ENCODE measurements at regions not wholly inside any gene's neighbourhood (a gene's known extent, or its start where the extent isn't known, plus 50 kb on each side); places are given as distances from the start of the nearest gene placed in this dataset.

GRCh38 chr20:60634491-60635172 is 617.4 kb upstream of the CDH4 start:
- no peak for TF ChIP-seq CTCF (IDR thresholded peaks at IDR 0.05; ENCODE audit: insufficient read depth, low read depth, low read length)
- no peak for DNase-seq (ENCODE audit: low read depth)
- H3K4me3 ChIP-seq (ENCODE audit: low read depth, low read length): no peak overlapping the region

GRCh38 chr20:60636417-60636816 is 615.6 kb upstream of the CDH4 start:
- DNase-seq (ENCODE audit: low read depth): no peak
- TF ChIP-seq CTCF (IDR thresholded peaks at IDR 0.05; ENCODE audit: insufficient read depth, low read depth, low read length): no peak

GRCh38 chr20:60637801-60638200 is 614.3 kb upstream of the CDH4 start:
- no peak for TF ChIP-seq CTCF (IDR thresholded peaks at IDR 0.05; ENCODE audit: insufficient read depth, low read depth, low read length)
- H3K4me3 ChIP-seq (ENCODE audit: low read depth, low read length): no peak overlapping the region
- no peak for DNase-seq (ENCODE audit: low read depth)

More at GRCh38 chr20:60636417-60636816, 615.6 kb upstream of the CDH4 start:
- no peak overlapping the region for H3K4me3 ChIP-seq (ENCODE audit: low read depth, low read length)

- TF ChIP-seq CTCF (IDR thresholded peaks at IDR 0.05; ENCODE audit: insufficient read depth, low read depth, low read length): no peak
- no peak for DNase-seq (ENCODE audit: low read depth)
Measured at GRCh38 chr20:60638430-60639098, 613.5 kb upstream of the CDH4 start.

GRCh38 chr20:60641879-60642447 is 610.1 kb upstream of the CDH4 start:
- no peak for TF ChIP-seq CTCF (IDR thresholded peaks at IDR 0.05; ENCODE audit: insufficient read depth, low read depth, low read length)
- DNase-seq (ENCODE audit: low read depth): no peak
- no peak overlapping the region for H3K4me3 ChIP-seq (ENCODE audit: low read depth, low read length)

More at GRCh38 chr20:60638430-60639098, 613.5 kb upstream of the CDH4 start:
- H3K4me3 ChIP-seq (ENCODE audit: low read depth, low read length): no peak overlapping the region

GRCh38 chr20:60642541-60642940 is 609.5 kb upstream of the CDH4 start:
- no peak for TF ChIP-seq CTCF (IDR thresholded peaks at IDR 0.05; ENCODE audit: insufficient read depth, low read depth, low read length)
- DNase-seq (ENCODE audit: low read depth): no peak
- no peak overlapping the region for H3K4me3 ChIP-seq (ENCODE audit: low read depth, low read length)
